ENCODE measurements at regions not wholly inside any gene's neighbourhood (a gene's known extent, or its start where the extent isn't known, plus 50 kb on each side); places are given as distances from the start of the nearest gene placed in this dataset.
A peak's percentile ranks its signal among the peaks of the same experiment; 100 is the strongest.

DNA sequence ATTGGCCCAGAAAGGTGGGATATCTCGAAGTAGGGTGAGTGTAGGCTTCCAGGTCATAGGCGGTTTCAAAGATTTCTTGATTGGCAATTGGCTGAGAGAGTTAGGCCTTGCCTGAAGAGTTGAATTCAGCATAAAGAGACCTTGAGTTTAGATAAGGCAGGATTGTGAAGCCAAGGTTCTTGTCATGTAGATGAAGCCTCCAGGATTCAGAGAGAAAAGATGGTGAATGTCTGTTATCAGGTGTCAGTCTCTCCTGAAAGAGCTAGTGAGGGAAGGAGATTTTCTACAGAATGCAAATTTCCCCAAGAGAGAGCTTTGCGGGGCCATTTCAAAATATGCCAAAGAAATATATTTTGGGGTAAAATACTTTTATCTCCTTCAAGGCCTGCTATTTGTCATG, 217.0 kb upstream of the TLE3 start:
- CTCF ChIA-PET (ENCODE audit: partially characterized antibody): interaction anchor here (1.2 to 1.5 kb wide), 2 partner anchors 49 to 152 kb away, joined by 3 to 5 read pairs; no protein-coding TSS in a partner anchor
- Histone ChIP-seq H2AFZ (ENCODE audit: low read length) (no peak overlapping the region), H3K27me3 (replicated peaks in 1 of 4; ENCODE audit: control insufficient read depth in 3 of 4, extremely low read depth in 1 of 4, insufficient read depth in 3 of 4, low read length in 3 of 4) (no peaks in the 10 kb centered on the region; a peak in 1 of 7 replicates), H3K4me2 (ENCODE audit: insufficient read depth in 1 of 2, low read depth in 2 of 2, low read length in 2 of 2) (no peak overlapping the region; a peak in 1 of 4 replicates), H3K27ac (ENCODE audit: low read depth, low read length) (no peak overlapping the region), H4K91ac (replicated peaks; ENCODE audit: insufficient read length, low read length) (no peak overlapping the region), H2BK5ac (ENCODE audit: low read depth, low read length) (no peak overlapping the region), H3K9me3 (ENCODE audit: insufficient read depth in 2 of 2, low read depth in 1 of 2, low read length in 1 of 2) (no peaks in the 10 kb centered on the region), H4K8ac (ENCODE audit: extremely low read depth, insufficient read depth, low read length) (no peak overlapping the region), H2BK12ac (ENCODE audit: low read depth, low read length) (no peak overlapping the region), H2BK120ac (replicated peaks; ENCODE audit: low read depth, low read length) (no peak overlapping the region), H3K79me1 (ENCODE audit: low read depth, low read length) (no peaks in the 10 kb centered on the region), H2AK5ac (ENCODE audit: low read depth, low read length) (no peak overlapping the region), H3K18ac (ENCODE audit: extremely low read depth, low read length) (no peak overlapping the region), H3K23ac (ENCODE audit: insufficient read length) (no peak overlapping the region), H3K36me3 (ENCODE audit: control insufficient read depth in 2 of 4, insufficient read depth in 4 of 4, low read length in 3 of 4) (no peaks in the 10 kb centered on the region), H3K4ac (replicated peaks; ENCODE audit: insufficient read length, low read depth, low read length) (no peak overlapping the region), H3K14ac (ENCODE audit: insufficient read length) (no peak overlapping the region), H3K56ac (replicated peaks; ENCODE audit: insufficient read length, low read depth, low read length) (no peak overlapping the region), H3K23me2 (ENCODE audit: low read depth, low read length) (no peaks in the 10 kb centered on the region), H2BK20ac (ENCODE audit: low read length) (no peak overlapping the region), H3K79me2 (ENCODE audit: control insufficient read depth in 1 of 2, insufficient read depth in 2 of 2, low read length in 2 of 2) (no peaks in the 10 kb centered on the region), H4K20me1 (replicated peaks in 1 of 2; ENCODE audit: control insufficient read depth in 1 of 2, insufficient read depth in 2 of 2, low read length in 2 of 2) (no peaks in the 10 kb centered on the region), H3K4me1 (replicated peaks in 1 of 4; ENCODE audit: control insufficient read depth in 3 of 4, insufficient read depth in 4 of 4, low read length in 3 of 4) (peaks cover 0 to 13% (median 6%) of the 10 kb centered on the region in 4 experiments; a peak in 3 of 7 replicates), H3K4me3 (ENCODE audit: extremely low read depth in 1 of 4, insufficient read depth in 2 of 4, low read depth in 3 of 4, low read length in 4 of 4) (no peak overlapping the region), H3K9ac (replicated peaks in 1 of 4; ENCODE audit: extremely low read depth in 1 of 4, low read depth in 3 of 4, low read length in 3 of 4) (no peak overlapping the region), H4K5ac (ENCODE audit: insufficient read length, low read depth, low read length) (no peak overlapping the region), H2BK15ac (ENCODE audit: low read length) (no peak overlapping the region)
- no peak for TF ChIP-seq FOSL1 (IDR thresholded peaks at IDR 0.05; ENCODE audit: insufficient read depth, low read depth, low read length)
- TF ChIP-seq CBX5 (IDR thresholded peaks at IDR 0.05; ENCODE audit: low read depth, low read length): no peak
- no peak for TF ChIP-seq BACH1 (IDR thresholded peaks at IDR 0.05; ENCODE audit: low read length)
- TF ChIP-seq BRCA1 (IDR thresholded peaks at IDR 0.05; ENCODE audit: low read depth, low read length): no peak
- no peak for TF ChIP-seq SIX5 (IDR thresholded peaks at IDR 0.05; ENCODE audit: low read depth, low read length)
- no peak for TF ChIP-seq EZH2 (IDR thresholded peaks at IDR 0.05; ENCODE audit: low read depth, low read length, severe bottlenecking)
- no peak for TF ChIP-seq POLR2AphosphoS5 (IDR thresholded peaks at IDR 0.05; ENCODE audit: low read depth, low read length)
- TF ChIP-seq TEAD4 (IDR thresholded peaks at IDR 0.05; ENCODE audit: low read depth, low read length): no peak
- POLR2A ChIA-PET (ENCODE audit: partially characterized antibody): interaction anchor here (1.2 kb wide), 1 partner anchor 14 kb away, joined by 3 read pairs; no protein-coding TSS in a partner anchor
- 75% methylated on average over 3 of the region's 3 CpGs; no CpG with 5 or more reads in 1 of the 2 experiments for WGBS, 2 experiments (ENCODE audit: extremely low coverage in 1 of 2, insufficient coverage in 1 of 2, insufficient read length in 1 of 2, insufficient replicate concordance in 2 of 2, low coverage in 1 of 2, low lambda C conversion rate in 2 of 2, missing lambda C conversion rate in 1 of 2)
- FAIRE-seq: peak; percentile 76
- DNase-seq (ENCODE audit: low read depth in 1 of 2, low spot score in 2 of 2): no peak

All from H1 (cell line).